WTC11 (cell line): ENCODE measurements at regions not wholly inside any gene's neighbourhood (a gene's known extent, or its start where the extent isn't known, plus 50 kb on each side); places are given as distances from the start of the nearest gene placed in this dataset.

Experiments
- ATAC-seq: fragments of 200-7000 bp; cut with Tn5 transposase; 2 replicates; pipeline ENCODE4 v1.10.0; 2021; ENCODE audit warnings: mild to moderate bottlenecking, moderate library complexity
- CTCF ChIA-PET: fragments of 300-600 bp; sonication (Branson Sonifier 250); formaldehyde crosslinking; loops from one replicate; lab custom pipeline; 2021; ENCODE audit warnings: antibody characterized with exemption; lab: Charles Lee
- POLR2A ChIA-PET: fragments of 350-600 bp; sonication (Branson Sonifier 250); formaldehyde crosslinking; loops from one replicate; lab custom pipeline; 2021; ENCODE audit warnings: antibody characterized with exemption; lab: Charles Lee
- DNase-seq: peaks from one replicate; pipeline ENCODE4 v3.0.0; 2021; ENCODE audit warnings: low spot score
- H3K27ac Mint-ChIP-seq: 2 replicates; pipeline ENCODE4 v1.8.0; 2021; ENCODE audit warnings: mixed read lengths
- H3K27me3 Mint-ChIP-seq: 2 replicates; pipeline ENCODE4 v1.8.0; 2021; ENCODE audit warnings: low read depth, mild to moderate bottlenecking, moderate library complexity, mixed read lengths
- H3K36me3 Mint-ChIP-seq: 2 replicates; pipeline ENCODE4 v1.8.0; 2021; ENCODE audit warnings: mixed read lengths
- H3K4me1 Mint-ChIP-seq: 2 replicates; pipeline ENCODE4 v1.8.0; 2022; ENCODE audit warnings: mixed read lengths
- H3K4me3 Mint-ChIP-seq: 2 replicates; pipeline ENCODE4 v1.8.0; 2021; ENCODE audit warnings: mild to moderate bottlenecking, moderate library complexity, mixed read lengths
- H3K9me3 Mint-ChIP-seq: 2 replicates; pipeline ENCODE4 v1.8.0; 2021; ENCODE audit warnings: mixed read lengths
- ATF1 ChIP-seq: sonication (generic); formaldehyde crosslinking; IDR thresholded peaks from 2 replicates; pipeline ENCODE4 v1.8.1; 2023; ENCODE audit warnings: mild to moderate bottlenecking, moderate library complexity, missing genetic modification reagents
- CBFB ChIP-seq: sonication (generic); formaldehyde crosslinking; IDR thresholded peaks from 2 replicates; pipeline ENCODE4 v1.8.1; 2022; ENCODE audit warnings: mild to moderate bottlenecking, low read depth, missing genetic modification reagents
- EMX1 ChIP-seq: fragments of 250-450 bp; sonication (Bioruptor Pico); IDR thresholded peaks from 2 replicates; pipeline ENCODE4 v1.8.0; 2021; ENCODE audit warnings: mild to moderate bottlenecking
- FOXP1 ChIP-seq: sonication (generic); formaldehyde crosslinking; IDR thresholded peaks from 2 replicates; pipeline ENCODE4 v1.8.0; 2022; ENCODE audit warnings: missing genetic modification reagents, mild to moderate bottlenecking, moderate library complexity, borderline replicate concordance
- GABPB1 ChIP-seq: sonication (generic); formaldehyde crosslinking; IDR thresholded peaks from 2 replicates; pipeline ENCODE4 v1.8.1; 2023; ENCODE audit warnings: mild to moderate bottlenecking, missing genetic modification reagents
- IRF2 ChIP-seq: sonication (generic); formaldehyde crosslinking; IDR thresholded peaks from 2 replicates; pipeline ENCODE4 v1.8.0; 2022; ENCODE audit warnings: low read depth, missing genetic modification reagents, borderline replicate concordance
- JUN ChIP-seq: sonication (generic); formaldehyde crosslinking; IDR thresholded peaks from 2 replicates; pipeline ENCODE4 v1.8.0; 2023; ENCODE audit warnings: mild to moderate bottlenecking, missing genetic modification reagents
- NFATC4 ChIP-seq: fragments of 250-450 bp; sonication (Bioruptor Pico); IDR thresholded peaks from 2 replicates; pipeline ENCODE4 v1.9.0; 2021; ENCODE audit warnings: mild to moderate bottlenecking
- PREB ChIP-seq: sonication (generic); formaldehyde crosslinking; IDR thresholded peaks from 2 replicates; pipeline ENCODE4 v1.8.1; 2022; ENCODE audit warnings: mild to moderate bottlenecking, missing genetic modification reagents, moderate library complexity, borderline replicate concordance
- RELA ChIP-seq: sonication (generic); formaldehyde crosslinking; IDR thresholded peaks from 2 replicates; pipeline ENCODE4 v1.8.1; 2022; ENCODE audit warnings: missing genetic modification reagents, mild to moderate bottlenecking, borderline replicate concordance
- USF1 ChIP-seq: sonication (generic); formaldehyde crosslinking; IDR thresholded peaks from 2 replicates; pipeline ENCODE4 v1.8.0; 2022; ENCODE audit warnings: mild to moderate bottlenecking, missing genetic modification reagents
- ZNF138 ChIP-seq: sonication (generic); formaldehyde crosslinking; conservative IDR thresholded peaks from 2 replicates; pipeline ENCODE4 v1.8.1; 2022; ENCODE audit warnings: mild to moderate bottlenecking, moderate library complexity, missing genetic modification reagents
- ZNF317 ChIP-seq: sonication (generic); formaldehyde crosslinking; IDR thresholded peaks from 2 replicates; pipeline ENCODE4 v1.8.1; 2023; ENCODE audit warnings: low read depth, mild to moderate bottlenecking, moderate library complexity, missing genetic modification reagents, borderline replicate concordance
- ZNF396 ChIP-seq: fragments of 250-450 bp; sonication (Bioruptor Pico); IDR thresholded peaks from 2 replicates; pipeline ENCODE4 v1.8.0; 2021; ENCODE audit warnings: mild to moderate bottlenecking, moderate library complexity, borderline replicate concordance
- TF ChIP-seq, protein P1 (sequence below): fragments of 250-450 bp; sonication (Bioruptor Pico); IDR thresholded peaks from 2 replicates; pipeline ENCODE4 v1.8.0; 2021; ENCODE audit warnings: mild to moderate bottlenecking
- TF ChIP-seq, protein P2 (sequence below): fragments of 250-450 bp; sonication (Bioruptor Pico); IDR thresholded peaks from 2 replicates; pipeline ENCODE4 v1.9.0; 2021; ENCODE audit warnings: mild to moderate bottlenecking, borderline replicate concordance
- TF ChIP-seq, protein P3 (sequence below): sonication (generic); formaldehyde crosslinking; conservative IDR thresholded peaks from 2 replicates; pipeline ENCODE4 v1.8.1; 2022; ENCODE audit warnings: mild to moderate bottlenecking, missing genetic modification reagents

- ChIA-PET POLR2A (no interaction called here), CTCF (interaction anchor here (0.5 kb wide), 1 partner anchor 647 kb away, joined by 4 read pairs; no protein-coding TSS in a partner anchor)
- DNase-seq = no peak
Observed at GRCh38 chr2:240323601-240324291, 111.7 kb upstream of the GPC1 start.

GRCh38 chr2:240324312-240325015 is 111.0 kb upstream of the GPC1 start:
- ChIA-PET POLR2A (no interaction called here), CTCF (interaction anchor here (0.5 kb wide), 1 partner anchor 648 kb away, joined by 4 read pairs; no protein-coding TSS in a partner anchor)
- ATAC-seq (no peak), DNase-seq (no peak)
- TF ChIP-seq CBFB (no peak), IRF2 (CRISPR knock-in tag) (no peak), PREB (CRISPR knock-in tag) (no peak), JUN (no peak), USF1 (no peak)
- Mint-ChIP-seq H3K4me3 (no peak overlapping the region), H3K9me3 (no peaks in the 10 kb centered on the region), H3K4me1 (0 out of 2 replicates have a peak, but pooled peaks cover 2% of the 10 kb centered on the region), H3K27ac (no peak overlapping the region), H3K27me3 (no peaks in the 10 kb centered on the region; the same call in 1 of the 2 replicates), H3K36me3 (no peaks in the 10 kb centered on the region)

More at GRCh38 chr2:240323601-240324291, 111.7 kb upstream of the GPC1 start:
- Mint-ChIP-seq H3K4me1 (0 out of 2 replicates have a peak, but pooled peaks cover 2% of the 10 kb centered on the region), H3K36me3 (no peaks in the 10 kb centered on the region), H3K27ac (no peak overlapping the region)
- TF ChIP-seq ZNF317 (no peak), ATF1 (CRISPR knock-in tag) (no peak)
- TF ChIP-seq, all 79 proteins: peak for 0
- no peak for ATAC-seq
- Mint-ChIP-seq H3K27me3 (no peaks in the 10 kb centered on the region; the same call in 1 of the 2 replicates), H3K9me3 (no peaks in the 10 kb centered on the region), H3K4me3 (no peak overlapping the region)

DNA sequence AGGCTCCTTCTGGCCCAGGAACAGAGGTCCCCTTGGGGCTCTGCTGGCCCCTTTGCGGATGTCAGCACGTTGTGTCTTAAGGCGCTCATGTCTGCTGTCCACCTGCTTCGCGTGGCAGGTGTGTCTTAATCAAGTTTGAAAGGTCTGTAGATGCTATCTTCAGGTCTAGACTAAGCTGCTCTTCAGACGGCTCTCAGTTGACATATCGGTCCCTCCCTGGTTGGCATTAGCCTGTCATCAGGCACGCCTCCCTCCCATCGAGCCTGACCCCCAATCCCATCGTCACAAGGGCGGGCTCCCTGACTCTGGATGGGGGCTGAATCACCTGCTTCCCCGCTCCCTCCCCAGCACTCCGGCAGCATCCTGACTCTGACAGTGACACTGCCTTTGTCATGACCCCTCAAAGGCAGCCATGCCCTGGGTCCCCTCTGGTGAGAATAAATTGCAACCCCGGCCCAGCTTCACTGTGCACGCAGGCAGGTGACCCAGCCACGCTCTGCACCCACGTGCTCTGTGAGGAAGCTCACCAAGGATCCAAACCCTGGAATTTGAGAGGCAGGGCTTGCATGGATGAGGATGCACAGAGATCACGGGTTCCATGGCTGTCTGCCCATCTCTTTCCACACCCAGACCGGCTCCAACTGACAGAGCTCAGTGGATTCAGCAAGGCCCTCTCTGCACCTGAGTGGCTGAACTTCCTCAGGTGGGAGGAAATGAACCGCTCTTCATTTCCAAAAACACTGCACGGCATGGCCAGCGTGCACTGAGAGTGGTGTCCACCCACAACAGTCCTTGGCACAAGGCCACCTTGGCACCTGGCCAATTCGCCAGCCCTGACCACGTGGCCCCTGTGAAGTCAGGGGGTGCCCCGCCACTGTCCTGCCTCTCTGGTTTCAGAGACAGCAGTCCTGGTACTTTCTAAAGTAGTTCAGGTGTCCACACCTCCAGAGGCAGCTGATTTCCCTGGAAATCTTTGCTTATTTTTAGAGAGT is 110.2 kb upstream of the GPC1 start:
- ChIA-PET POLR2A (no interaction called here), CTCF (no interaction called here)
- 0 out of 2 replicates have a peak, but pooled peaks cover 2% of the 10 kb centered on the region for H3K4me1 Mint-ChIP-seq
- H3K9me3 Mint-ChIP-seq = peaks cover 5% of the 10 kb centered on the region
- no peaks in the 10 kb centered on the region; the same call in 1 of the 2 replicates for H3K27me3 Mint-ChIP-seq
- no peak overlapping the region for H3K4me3 Mint-ChIP-seq
- ATAC-seq (no peak), DNase-seq (no peak)
- no peaks in the 10 kb centered on the region for H3K36me3 Mint-ChIP-seq
- no peak overlapping the region for H3K27ac Mint-ChIP-seq
- no peak for TF ChIP-seq ZNF138 (CRISPR knock-in tag)
- no peak for TF ChIP-seq NFATC4
- TF ChIP-seq ZNF396 = no peak
- TF ChIP-seq, protein P1, sequence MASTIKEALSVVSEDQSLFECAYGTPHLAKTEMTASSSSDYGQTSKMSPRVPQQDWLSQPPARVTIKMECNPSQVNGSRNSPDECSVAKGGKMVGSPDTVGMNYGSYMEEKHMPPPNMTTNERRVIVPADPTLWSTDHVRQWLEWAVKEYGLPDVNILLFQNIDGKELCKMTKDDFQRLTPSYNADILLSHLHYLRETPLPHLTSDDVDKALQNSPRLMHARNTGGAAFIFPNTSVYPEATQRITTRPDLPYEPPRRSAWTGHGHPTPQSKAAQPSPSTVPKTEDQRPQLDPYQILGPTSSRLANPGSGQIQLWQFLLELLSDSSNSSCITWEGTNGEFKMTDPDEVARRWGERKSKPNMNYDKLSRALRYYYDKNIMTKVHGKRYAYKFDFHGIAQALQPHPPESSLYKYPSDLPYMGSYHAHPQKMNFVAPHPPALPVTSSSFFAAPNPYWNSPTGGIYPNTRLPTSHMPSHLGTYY (CRISPR knock-in tag) = no peak
- TF ChIP-seq EMX1 (CRISPR knock-in tag) = no peak
- TF ChIP-seq GABPB1 (CRISPR knock-in tag) = no peak
- TF ChIP-seq, protein P2, sequence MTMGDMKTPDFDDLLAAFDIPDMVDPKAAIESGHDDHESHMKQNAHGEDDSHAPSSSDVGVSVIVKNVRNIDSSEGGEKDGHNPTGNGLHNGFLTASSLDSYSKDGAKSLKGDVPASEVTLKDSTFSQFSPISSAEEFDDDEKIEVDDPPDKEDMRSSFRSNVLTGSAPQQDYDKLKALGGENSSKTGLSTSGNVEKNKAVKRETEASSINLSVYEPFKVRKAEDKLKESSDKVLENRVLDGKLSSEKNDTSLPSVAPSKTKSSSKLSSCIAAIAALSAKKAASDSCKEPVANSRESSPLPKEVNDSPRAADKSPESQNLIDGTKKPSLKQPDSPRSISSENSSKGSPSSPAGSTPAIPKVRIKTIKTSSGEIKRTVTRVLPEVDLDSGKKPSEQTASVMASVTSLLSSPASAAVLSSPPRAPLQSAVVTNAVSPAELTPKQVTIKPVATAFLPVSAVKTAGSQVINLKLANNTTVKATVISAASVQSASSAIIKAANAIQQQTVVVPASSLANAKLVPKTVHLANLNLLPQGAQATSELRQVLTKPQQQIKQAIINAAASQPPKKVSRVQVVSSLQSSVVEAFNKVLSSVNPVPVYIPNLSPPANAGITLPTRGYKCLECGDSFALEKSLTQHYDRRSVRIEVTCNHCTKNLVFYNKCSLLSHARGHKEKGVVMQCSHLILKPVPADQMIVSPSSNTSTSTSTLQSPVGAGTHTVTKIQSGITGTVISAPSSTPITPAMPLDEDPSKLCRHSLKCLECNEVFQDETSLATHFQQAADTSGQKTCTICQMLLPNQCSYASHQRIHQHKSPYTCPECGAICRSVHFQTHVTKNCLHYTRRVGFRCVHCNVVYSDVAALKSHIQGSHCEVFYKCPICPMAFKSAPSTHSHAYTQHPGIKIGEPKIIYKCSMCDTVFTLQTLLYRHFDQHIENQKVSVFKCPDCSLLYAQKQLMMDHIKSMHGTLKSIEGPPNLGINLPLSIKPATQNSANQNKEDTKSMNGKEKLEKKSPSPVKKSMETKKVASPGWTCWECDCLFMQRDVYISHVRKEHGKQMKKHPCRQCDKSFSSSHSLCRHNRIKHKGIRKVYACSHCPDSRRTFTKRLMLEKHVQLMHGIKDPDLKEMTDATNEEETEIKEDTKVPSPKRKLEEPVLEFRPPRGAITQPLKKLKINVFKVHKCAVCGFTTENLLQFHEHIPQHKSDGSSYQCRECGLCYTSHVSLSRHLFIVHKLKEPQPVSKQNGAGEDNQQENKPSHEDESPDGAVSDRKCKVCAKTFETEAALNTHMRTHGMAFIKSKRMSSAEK (CRISPR knock-in tag) = no peak
- no peak for TF ChIP-seq RELA (CRISPR knock-in tag)
- TF ChIP-seq PREB (CRISPR knock-in tag) = no peak
- no peak for TF ChIP-seq ZNF317
- TF ChIP-seq, protein P3, sequence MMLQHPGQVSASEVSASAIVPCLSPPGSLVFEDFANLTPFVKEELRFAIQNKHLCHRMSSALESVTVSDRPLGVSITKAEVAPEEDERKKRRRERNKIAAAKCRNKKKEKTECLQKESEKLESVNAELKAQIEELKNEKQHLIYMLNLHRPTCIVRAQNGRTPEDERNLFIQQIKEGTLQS (CRISPR knock-in tag) = no peak
- no peak for TF ChIP-seq FOXP1 (CRISPR knock-in tag)
